ENCODE measurements at regions not wholly inside any gene's neighbourhood (a gene's known extent, or its start where the extent isn't known, plus 50 kb on each side); places are given as distances from the start of the nearest gene placed in this dataset.

DNA sequence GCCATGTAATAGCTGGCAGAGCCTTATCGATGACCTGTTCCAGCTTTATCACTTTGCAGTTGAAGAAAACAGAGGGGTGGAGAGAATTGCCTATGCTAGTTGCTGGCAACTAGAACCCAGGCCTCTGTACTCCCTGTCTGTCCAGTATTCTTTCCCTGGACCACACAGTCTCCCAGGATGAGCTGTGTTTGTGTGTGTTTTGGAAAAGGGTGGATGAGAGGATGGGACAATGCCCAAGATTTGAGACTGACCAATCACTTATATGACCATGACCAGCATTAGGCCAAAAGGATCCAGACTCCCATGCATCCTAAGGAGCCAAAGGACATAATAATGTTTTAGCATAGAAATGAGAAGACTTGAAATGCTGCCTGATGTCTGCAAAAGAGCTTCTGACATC, 102.6 kb downstream of the CD200R1L start:
- Mint-ChIP-seq H3K27ac (no peak overlapping the region), H3K27me3 (no peaks in the 10 kb centered on the region), H3K4me3 (no peak overlapping the region), H3K9me3 (no peaks in the 10 kb centered on the region), H3K36me3 (no peaks in the 10 kb centered on the region), H3K4me1 (peaks cover 32% of the 10 kb centered on the region)

DNA sequence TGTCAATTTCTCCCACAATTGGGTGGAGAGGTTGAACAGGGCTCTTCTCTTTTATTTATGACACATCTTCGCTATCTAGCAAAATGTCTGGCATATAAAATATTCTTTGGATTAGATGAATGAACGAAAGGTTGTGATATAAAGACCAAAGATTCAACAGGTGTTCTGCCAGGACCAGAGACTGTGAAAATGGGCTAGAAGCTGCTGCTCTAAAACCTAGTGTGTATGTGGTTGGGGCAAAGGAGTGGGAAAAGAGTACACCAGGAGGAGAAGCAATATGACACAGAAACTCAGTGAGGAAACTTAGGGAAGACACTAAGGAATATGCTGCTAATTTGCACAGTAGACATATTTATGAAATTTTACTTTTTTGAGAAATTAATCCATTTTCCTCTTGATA, 102.0 kb upstream of the CCDC80 start:
- no peaks in the 10 kb centered on the region for H3K27me3 Mint-ChIP-seq
- no peaks in the 10 kb centered on the region for H3K36me3 Mint-ChIP-seq
- peak overlapping the region; percentile 59 for H3K27ac Mint-ChIP-seq
- no peak overlapping the region for H3K4me3 Mint-ChIP-seq
- H3K9me3 Mint-ChIP-seq = no peaks in the 10 kb centered on the region
- H3K4me1 Mint-ChIP-seq = peaks cover 41% of the 10 kb centered on the region

DNA sequence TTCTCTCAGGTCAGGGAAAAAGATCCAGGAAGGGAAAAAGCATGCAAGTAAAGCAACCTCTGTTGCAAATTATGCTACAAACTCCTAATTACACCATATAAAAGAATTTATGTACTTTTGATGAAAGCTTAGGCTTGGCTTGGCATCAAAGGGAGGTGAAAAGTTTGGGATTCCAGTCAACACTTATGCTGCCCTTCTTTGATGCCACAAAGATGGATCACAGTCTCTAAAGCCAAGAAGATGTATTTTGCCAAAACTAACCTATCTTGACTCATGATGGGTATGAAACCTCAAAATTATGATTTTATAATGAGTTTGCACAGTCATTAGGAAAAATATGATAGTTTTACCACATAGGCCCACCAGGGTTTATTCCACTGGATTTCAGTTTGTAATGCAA, 101.0 kb upstream of the CCDC80 start:
- Mint-ChIP-seq H3K27me3 (no peaks in the 10 kb centered on the region), H3K4me3 (no peak overlapping the region), H3K9me3 (no peaks in the 10 kb centered on the region), H3K27ac (no peak overlapping the region), H3K36me3 (no peaks in the 10 kb centered on the region), H3K4me1 (peaks cover 47% of the 10 kb centered on the region)

DNA sequence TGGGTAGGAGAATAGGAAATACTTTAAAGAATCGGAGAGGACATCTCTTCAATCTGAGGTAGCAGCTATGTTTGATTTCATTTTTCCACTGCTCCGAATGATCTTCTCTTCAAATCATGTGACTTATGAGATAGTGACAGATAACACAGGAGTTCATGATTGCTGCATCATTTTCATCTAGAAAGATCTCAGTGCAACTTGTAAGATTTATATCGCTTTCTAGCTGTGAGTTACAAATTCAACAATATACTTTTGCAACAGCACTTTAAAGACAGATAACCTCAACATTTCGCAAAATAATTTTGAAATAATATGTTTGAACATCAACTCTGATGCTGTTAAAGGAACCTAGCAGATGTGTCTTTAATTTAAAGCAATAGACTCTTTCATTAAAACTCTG, 99.9 kb upstream of the CCDC80 start:
- peak overlapping the region; percentile 1 for H3K27ac Mint-ChIP-seq

DNA sequence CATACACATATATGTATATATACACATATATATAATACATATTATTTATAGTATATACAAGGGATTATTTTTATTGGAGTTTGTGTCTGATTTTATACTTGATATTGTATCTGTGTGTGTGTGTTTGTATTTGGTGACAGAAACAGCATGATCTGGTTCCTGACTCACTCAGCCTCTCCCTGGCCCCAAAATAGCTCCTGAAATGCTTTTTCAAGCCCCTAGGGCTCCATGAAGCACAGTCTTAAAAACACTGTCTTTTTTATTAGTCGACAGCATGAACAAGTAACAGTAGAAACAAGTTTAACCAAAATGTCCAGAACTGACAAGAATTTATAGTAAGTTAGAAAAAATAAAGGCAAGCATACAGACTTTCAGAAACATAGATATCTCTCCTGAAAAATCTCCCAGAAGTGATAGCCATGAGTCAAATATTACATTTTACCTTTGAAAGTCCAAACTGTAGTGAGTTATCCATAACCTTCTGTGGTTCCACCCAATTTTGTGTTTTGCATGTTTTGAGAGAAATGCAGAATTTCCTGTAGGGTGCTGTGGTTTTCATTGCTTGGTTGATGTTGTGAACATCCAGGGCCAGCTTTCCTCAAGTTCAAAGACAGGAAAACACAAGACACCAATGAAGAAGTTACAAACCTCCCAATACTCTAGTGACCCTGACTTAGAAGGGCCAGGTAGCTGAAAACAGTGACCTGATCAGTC, 98.5 kb upstream of the CCDC80 start:
- H3K27me3 Mint-ChIP-seq = no peaks in the 10 kb centered on the region
- no peaks in the 10 kb centered on the region for H3K36me3 Mint-ChIP-seq
- peak overlapping the region; percentile 45 for H3K4me3 Mint-ChIP-seq
- H3K27ac Mint-ChIP-seq = peak overlapping the region; percentile 63
- peaks cover 66% of the 10 kb centered on the region for H3K4me1 Mint-ChIP-seq
- no peaks in the 10 kb centered on the region for H3K9me3 Mint-ChIP-seq

More for the DNA sequence above, 99.9 kb upstream of the CCDC80 start:
- H3K27me3 Mint-ChIP-seq = no peaks in the 10 kb centered on the region
- peak overlapping the region; percentile 35 for H3K4me3 Mint-ChIP-seq
- peaks cover 58% of the 10 kb centered on the region for H3K4me1 Mint-ChIP-seq
- no peaks in the 10 kb centered on the region for H3K36me3 Mint-ChIP-seq
- H3K9me3 Mint-ChIP-seq = no peaks in the 10 kb centered on the region

DNA sequence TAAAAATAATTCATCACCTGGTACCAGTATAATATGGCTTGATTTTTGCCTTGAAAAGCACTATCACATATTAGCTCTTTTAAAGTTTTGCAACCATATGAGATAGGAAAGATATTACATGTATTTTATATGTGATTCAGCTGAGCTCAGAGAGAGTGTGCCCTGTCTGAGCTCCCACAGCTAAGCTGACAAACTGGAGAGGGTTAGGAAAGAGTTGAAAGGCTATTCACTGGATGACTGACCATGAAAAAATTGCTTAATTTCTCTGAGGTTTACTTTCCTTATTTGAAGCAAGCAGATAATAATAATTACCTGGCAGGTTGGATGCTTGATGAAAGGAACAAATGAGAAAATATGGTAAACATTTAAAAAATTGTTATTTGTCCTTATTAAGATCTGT, 97.4 kb upstream of the CCDC80 start:
- Mint-ChIP-seq H3K4me3 (no peak overlapping the region), H3K27ac (peak overlapping the region; percentile 9), H3K27me3 (no peaks in the 10 kb centered on the region), H3K36me3 (no peaks in the 10 kb centered on the region), H3K9me3 (no peaks in the 10 kb centered on the region), H3K4me1 (peaks cover 67% of the 10 kb centered on the region)

DNA sequence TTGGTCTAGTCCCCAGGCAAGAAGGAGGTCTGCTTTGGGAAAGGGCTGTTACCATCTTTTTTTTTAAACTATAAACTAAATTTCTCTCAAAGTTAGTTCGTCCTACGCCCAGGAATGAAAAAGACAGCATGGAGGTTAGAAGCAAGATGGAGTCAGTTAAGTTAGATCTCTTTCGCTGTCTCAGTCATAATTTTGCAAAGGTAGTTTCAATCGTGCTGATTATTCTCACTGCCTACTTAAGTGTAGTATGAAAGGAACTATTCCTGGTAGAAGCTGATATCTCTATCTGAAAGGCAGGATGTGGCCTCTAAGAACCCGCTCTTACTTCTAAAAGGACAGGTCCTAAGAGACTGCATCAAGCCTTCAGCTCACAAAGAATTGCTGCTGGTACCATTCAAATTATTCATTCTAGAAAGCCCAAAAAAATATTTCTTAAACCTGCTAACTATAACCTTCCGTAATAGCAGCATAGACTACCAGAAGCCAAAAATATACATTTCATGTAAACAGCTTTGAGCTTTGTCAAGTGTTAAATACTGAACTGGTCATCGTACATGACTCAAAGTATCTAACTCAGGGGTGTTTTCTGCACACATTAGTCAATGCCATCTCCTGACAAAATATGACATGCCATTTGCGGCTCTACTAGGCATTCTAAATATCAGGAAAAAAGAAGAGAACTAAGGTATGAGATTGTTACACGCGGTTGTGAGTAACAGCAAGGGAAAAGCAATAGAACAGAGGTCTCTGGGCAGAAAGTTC, 96.0 kb upstream of the CCDC80 start:
- no peaks in the 10 kb centered on the region for H3K27me3 Mint-ChIP-seq
- H3K4me1 Mint-ChIP-seq = peaks cover 67% of the 10 kb centered on the region
- no peaks in the 10 kb centered on the region for H3K36me3 Mint-ChIP-seq
- H3K27ac Mint-ChIP-seq = peak overlapping the region; percentile 88
- H3K9me3 Mint-ChIP-seq = no peaks in the 10 kb centered on the region
- H3K4me3 Mint-ChIP-seq = peak overlapping the region; percentile 0

DNA sequence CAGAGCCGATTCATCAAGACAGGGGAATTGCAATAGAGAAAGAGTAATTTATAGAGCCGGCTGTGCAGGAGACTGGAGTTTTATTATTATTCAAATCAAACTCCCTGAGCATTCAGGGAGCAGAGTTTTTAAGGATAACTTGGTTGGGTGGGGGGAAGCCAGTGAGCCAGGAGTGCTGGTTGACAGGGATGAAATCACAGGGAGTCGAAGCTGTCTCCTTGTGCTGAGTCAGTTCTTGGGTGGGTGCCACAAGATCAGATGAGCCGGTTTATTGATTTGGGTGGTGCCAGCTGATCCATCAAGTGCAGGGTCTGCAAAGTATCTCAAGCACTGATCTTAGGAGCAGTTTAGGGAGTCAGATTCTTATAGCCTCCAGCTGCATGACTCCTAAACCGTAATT, 95.4 kb upstream of the CCDC80 start:
- Mint-ChIP-seq H3K36me3 (no peaks in the 10 kb centered on the region), H3K9me3 (no peaks in the 10 kb centered on the region), H3K27ac (peak overlapping the region; percentile 88), H3K4me3 (no peak overlapping the region), H3K4me1 (peaks cover 61% of the 10 kb centered on the region), H3K27me3 (no peaks in the 10 kb centered on the region)

DNA sequence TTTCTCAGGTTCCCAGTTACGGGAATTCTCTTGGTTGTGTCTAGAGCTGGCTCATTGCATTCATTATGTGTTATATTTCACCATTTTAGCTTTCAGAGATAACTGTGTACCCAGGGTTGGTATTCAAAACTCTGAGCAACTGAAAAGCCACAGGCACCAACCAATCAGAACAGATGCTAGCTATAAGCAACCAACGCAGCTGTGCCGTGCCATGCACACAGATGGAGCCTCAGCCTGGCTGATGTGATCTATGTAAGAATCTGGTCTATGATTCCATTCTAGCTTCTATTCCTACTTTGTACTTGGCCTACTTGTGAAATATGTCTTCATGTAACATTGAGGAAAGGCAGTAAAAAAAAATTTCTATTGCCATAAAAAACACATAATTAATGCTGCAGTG, 95.0 kb upstream of the CCDC80 start:
- Mint-ChIP-seq H3K4me3 (no peak overlapping the region), H3K27me3 (no peaks in the 10 kb centered on the region), H3K27ac (no peak overlapping the region), H3K9me3 (no peaks in the 10 kb centered on the region), H3K36me3 (no peaks in the 10 kb centered on the region), H3K4me1 (peaks cover 57% of the 10 kb centered on the region)

DNA sequence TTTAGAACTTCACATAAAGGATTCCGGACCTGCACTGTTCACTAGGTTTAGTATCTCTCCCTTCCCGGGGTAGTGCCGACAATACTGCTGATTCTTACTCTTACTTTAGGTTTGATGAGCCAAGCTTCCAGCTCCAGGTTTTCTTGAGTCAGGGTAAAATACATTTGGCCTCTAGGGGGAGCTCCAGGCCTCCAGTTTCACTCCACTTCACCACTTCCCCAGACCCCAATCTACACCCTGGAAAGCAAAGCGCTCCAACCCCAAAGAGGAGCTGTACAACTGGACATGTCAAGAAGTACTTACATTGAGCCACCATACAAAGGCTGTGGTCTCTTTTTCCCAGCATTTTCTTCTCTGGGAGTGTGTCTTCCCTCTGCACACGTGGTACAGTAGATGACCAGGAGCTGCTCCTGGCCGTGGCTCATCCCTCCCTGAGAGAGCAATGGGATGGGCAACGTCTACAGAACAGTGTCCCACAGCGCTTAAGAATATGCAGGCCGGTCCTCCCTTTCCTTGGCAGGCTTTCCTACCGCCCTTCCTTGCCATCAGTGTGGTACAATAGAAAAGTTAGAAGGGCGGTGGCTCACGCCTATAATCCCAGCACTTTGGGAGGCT, 93.9 kb upstream of the CCDC80 start:
- Mint-ChIP-seq H3K4me3 (no peak overlapping the region), H3K9me3 (no peaks in the 10 kb centered on the region), H3K27ac (no peak overlapping the region), H3K4me1 (peaks cover 46% of the 10 kb centered on the region), H3K36me3 (no peaks in the 10 kb centered on the region), H3K27me3 (no peaks in the 10 kb centered on the region)

DNA sequence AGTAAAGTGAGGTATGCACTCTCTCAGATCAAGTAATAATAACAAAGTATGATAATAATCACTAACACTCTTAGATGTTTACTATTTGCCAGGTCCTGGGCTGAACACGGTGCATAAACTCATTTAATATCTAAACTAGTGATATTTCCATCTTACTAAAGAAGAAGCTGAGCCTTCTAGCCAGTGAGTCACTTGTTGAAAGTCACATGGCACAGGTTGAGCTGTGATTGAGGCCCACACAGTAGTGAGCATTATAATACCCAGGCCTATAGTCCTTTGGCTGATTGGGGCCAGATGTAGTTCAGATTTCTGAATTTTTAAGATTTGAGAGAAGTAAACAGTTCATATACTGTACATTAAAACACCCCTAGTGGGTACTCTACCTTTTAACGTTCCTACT, 93.2 kb upstream of the CCDC80 start:
- no peaks in the 10 kb centered on the region for H3K9me3 Mint-ChIP-seq
- no peaks in the 10 kb centered on the region for H3K27me3 Mint-ChIP-seq
- no peaks in the 10 kb centered on the region for H3K36me3 Mint-ChIP-seq
- H3K4me1 Mint-ChIP-seq = peaks cover 39% of the 10 kb centered on the region
- H3K4me3 Mint-ChIP-seq = no peak overlapping the region
- no peak overlapping the region for H3K27ac Mint-ChIP-seq

DNA sequence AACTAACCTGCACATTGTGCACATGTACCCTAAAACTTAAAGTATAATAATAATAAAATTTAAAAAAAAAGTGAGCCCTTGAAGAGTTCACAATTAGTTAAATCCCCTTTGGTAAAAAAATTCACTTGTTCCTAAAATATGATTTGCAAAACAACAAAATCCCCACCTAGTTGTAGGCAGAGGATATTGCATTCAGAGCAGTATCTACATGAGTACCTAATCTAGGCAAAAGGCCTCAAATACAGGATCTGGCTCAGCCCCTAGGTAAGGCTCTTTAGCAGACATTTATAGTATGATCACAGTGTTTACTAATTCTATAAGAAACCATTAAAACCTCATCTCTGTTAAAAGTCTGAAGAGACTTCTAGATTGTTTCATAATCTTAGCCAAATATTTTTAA, 89.3 kb upstream of the CCDC80 start:
- no peaks in the 10 kb centered on the region for H3K36me3 Mint-ChIP-seq
- H3K9me3 Mint-ChIP-seq = no peaks in the 10 kb centered on the region
- no peak overlapping the region for H3K4me3 Mint-ChIP-seq
- no peak overlapping the region for H3K27ac Mint-ChIP-seq
- no peaks in the 10 kb centered on the region for H3K27me3 Mint-ChIP-seq
- peaks cover 6% of the 10 kb centered on the region for H3K4me1 Mint-ChIP-seq

DNA sequence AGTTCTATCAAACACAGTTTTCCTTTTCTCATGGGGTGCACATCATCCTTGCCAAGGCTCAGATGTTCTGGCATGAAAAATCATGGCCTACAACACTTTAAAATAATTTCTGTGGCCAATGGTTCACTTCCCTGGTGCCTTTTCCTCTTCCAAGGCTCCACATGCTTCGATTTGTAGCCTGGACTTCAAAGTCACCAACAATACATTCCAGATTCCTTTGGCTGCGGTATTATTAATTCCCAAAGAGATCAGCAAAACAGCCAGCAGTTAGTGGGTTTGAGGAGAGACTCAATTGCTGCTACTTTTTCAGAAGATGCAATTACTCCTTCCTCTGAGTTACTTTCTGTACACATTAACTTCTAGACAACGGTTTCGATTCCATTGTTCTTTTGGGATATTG, 80.3 kb upstream of the CCDC80 start:
- Mint-ChIP-seq H3K27ac (no peak overlapping the region), H3K36me3 (no peaks in the 10 kb centered on the region), H3K27me3 (no peaks in the 10 kb centered on the region), H3K9me3 (no peaks in the 10 kb centered on the region), H3K4me1 (no peaks in the 10 kb centered on the region), H3K4me3 (no peak overlapping the region)

DNA sequence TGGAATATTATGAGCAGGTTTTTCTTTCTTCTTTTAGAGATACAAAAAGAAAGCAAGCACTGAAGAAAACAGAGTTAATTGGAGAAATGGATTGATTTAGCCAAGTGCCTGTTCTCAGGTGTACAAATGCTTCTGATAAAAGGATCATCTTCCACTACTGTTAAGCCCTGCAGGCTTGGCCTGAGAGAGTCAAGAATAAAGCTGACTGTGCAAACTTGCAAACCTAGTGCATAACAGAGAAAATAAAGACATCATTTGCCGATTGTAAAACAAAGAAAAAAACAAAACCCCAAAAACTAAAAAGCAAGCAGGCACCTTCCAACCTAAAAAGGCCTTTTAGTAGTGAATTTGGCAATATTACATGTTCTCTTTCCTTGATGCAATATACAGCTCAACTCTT, 78.0 kb upstream of the CCDC80 start:
- H3K36me3 Mint-ChIP-seq = no peaks in the 10 kb centered on the region
- no peaks in the 10 kb centered on the region for H3K4me1 Mint-ChIP-seq
- H3K27me3 Mint-ChIP-seq = no peaks in the 10 kb centered on the region
- no peak overlapping the region for H3K27ac Mint-ChIP-seq
- no peak overlapping the region for H3K4me3 Mint-ChIP-seq
- no peaks in the 10 kb centered on the region for H3K9me3 Mint-ChIP-seq

DNA sequence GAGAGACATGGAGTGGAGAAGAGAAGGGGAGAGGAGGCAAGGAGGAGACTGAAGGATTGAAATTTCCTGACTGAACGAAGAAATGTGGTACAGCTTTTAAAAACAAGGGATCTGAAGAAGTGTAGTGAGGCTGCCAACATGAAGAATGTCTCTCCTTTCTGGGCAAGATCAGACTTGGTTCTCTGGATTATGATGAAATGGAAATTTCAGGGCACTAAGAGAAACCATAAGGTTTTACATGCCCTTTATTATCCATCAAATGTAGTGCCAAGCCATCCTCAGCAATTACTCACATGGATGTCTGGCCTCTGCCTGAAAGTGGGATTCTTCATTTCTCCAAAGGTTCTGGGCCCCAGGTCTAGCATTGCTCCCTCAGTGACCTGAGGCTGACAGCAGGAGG, 77.6 kb upstream of the CCDC80 start:
- H3K4me1 Mint-ChIP-seq = no peaks in the 10 kb centered on the region
- H3K4me3 Mint-ChIP-seq = no peak overlapping the region
- no peak overlapping the region for H3K27ac Mint-ChIP-seq
- peaks cover 2% of the 10 kb centered on the region for H3K27me3 Mint-ChIP-seq
- peaks cover 2% of the 10 kb centered on the region for H3K36me3 Mint-ChIP-seq
- no peaks in the 10 kb centered on the region for H3K9me3 Mint-ChIP-seq

DNA sequence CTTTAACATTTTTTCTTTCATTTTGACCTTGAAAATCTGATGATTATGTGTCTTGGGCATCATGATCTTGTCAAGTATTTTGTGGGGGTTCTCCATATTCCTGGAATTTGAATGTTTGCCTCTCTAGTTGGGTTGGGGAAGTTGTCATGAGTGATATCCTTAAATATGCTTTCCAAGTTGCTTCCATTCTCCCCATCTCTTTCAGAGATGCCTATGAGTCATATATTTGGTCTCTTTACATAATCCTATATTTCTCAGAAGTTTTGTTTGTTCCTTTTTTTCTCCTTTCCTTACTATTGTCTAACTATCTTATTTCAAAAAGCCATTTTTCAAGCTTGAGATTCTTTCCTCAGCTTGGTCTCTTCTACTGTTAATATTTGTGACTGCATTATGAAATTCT, 69.0 kb upstream of the CCDC80 start:
- Mint-ChIP-seq H3K4me3 (no peak overlapping the region), H3K4me1 (no peaks in the 10 kb centered on the region), H3K27ac (no peak overlapping the region), H3K9me3 (peaks cover 15% of the 10 kb centered on the region), H3K27me3 (peaks cover 15% of the 10 kb centered on the region), H3K36me3 (peaks cover 7% of the 10 kb centered on the region)
